Chondrocyte (in vitro differentiated cells): ENCODE measurements at regions not wholly inside any gene's neighbourhood (a gene's known extent, or its start where the extent isn't known, plus 50 kb on each side); places are given as distances from the start of the nearest gene placed in this dataset.

Experiments
- DNase-seq: peaks from one replicate; pipeline ENCODE4 v3.0.0; 2021; ENCODE audit warnings: mixed read lengths, low spot score
- H3K27ac Mint-ChIP-seq: one replicate; pipeline ENCODE4 v1.8.0; 2021; ENCODE audit warnings: mild to moderate bottlenecking, moderate library complexity, mixed read lengths; ENCODE audit not compliant: unreplicated experiment
- H3K27me3 Mint-ChIP-seq: 2 replicates; pipeline ENCODE4 v1.8.0; 2021; ENCODE audit warnings: low read depth, mixed read lengths
- H3K36me3 Mint-ChIP-seq: 2 replicates; pipeline ENCODE4 v1.8.0; 2021; ENCODE audit warnings: low read depth, mixed read lengths
- H3K4me1 Mint-ChIP-seq: 2 replicates; pipeline ENCODE4 v1.8.0; 2021; ENCODE audit warnings: low read depth, mild to moderate bottlenecking, mixed read lengths
- H3K4me3 Mint-ChIP-seq: one replicate; pipeline ENCODE4 v1.8.0; 2021; ENCODE audit warnings: mild to moderate bottlenecking, moderate library complexity, mixed read lengths; ENCODE audit not compliant: unreplicated experiment
- H3K9me3 Mint-ChIP-seq: 2 replicates; pipeline ENCODE4 v1.8.0; 2021; ENCODE audit warnings: low read depth, mixed read lengths
- CTCF ChIP-seq: fragments of 200-600 bp; sonication (generic); IDR thresholded peaks from 2 replicates; pipeline ENCODE4 v1.5.0; 2021; ENCODE audit warnings: antibody characterized with exemption, mild to moderate bottlenecking, moderate library complexity

- Mint-ChIP-seq H3K4me1 (peaks cover 6% of the 10 kb centered on the region), H3K27me3 (peaks cover 13% of the 10 kb centered on the region), H3K36me3 (peaks cover 8% of the 10 kb centered on the region), H3K27ac (no peak overlapping the region), H3K9me3 (peaks cover 15% of the 10 kb centered on the region), H3K4me3 (no peak overlapping the region)
- TF ChIP-seq CTCF = no peak
- DNase-seq = no peak
These were observed 132.1 kb downstream of the DICER1 start for GRCh38 chr14:95025218-95025617.

GRCh38 chr14:95024380-95024779 lies 132.9 kb downstream of the DICER1 start:
- H3K4me1 Mint-ChIP-seq = peaks cover 8% of the 10 kb centered on the region
- no peak overlapping the region for H3K4me3 Mint-ChIP-seq
- peaks cover 10% of the 10 kb centered on the region for H3K9me3 Mint-ChIP-seq
- no peak for TF ChIP-seq CTCF
- no peak overlapping the region for H3K27ac Mint-ChIP-seq
- DNase-seq = no peak
- peaks cover 11% of the 10 kb centered on the region for H3K27me3 Mint-ChIP-seq
- peaks cover 6% of the 10 kb centered on the region for H3K36me3 Mint-ChIP-seq

GRCh38 chr14:95023886-95024285 lies 133.4 kb downstream of the DICER1 start:
- no peak for DNase-seq
- Mint-ChIP-seq H3K9me3 (peaks cover 5% of the 10 kb centered on the region), H3K27ac (no peak overlapping the region), H3K4me1 (peaks cover 12% of the 10 kb centered on the region), H3K27me3 (peaks cover 8% of the 10 kb centered on the region), H3K4me3 (no peak overlapping the region), H3K36me3 (peaks cover 2% of the 10 kb centered on the region)
- TF ChIP-seq CTCF = no peak

- TF ChIP-seq CTCF = no peak
- Mint-ChIP-seq H3K27me3 (peaks cover 4% of the 10 kb centered on the region), H3K4me1 (peaks cover 17% of the 10 kb centered on the region), H3K27ac (no peak overlapping the region), H3K36me3 (peaks cover under 1% of the 10 kb centered on the region), H3K4me3 (no peak overlapping the region), H3K9me3 (peaks cover 7% of the 10 kb centered on the region)
- DNase-seq = no peak
These were observed 134.2 kb downstream of the DICER1 start for GRCh38 chr14:95023115-95023514.

GRCh38 chr14:95021588-95021987 lies 135.7 kb downstream of the DICER1 start:
- no peak for TF ChIP-seq CTCF
- no peak for DNase-seq
- H3K27me3 Mint-ChIP-seq = no peaks in the 10 kb centered on the region
- H3K9me3 Mint-ChIP-seq = peaks cover 7% of the 10 kb centered on the region
- no peaks in the 10 kb centered on the region for H3K36me3 Mint-ChIP-seq
- H3K27ac Mint-ChIP-seq = no peak overlapping the region
- peaks cover 17% of the 10 kb centered on the region for H3K4me1 Mint-ChIP-seq
- H3K4me3 Mint-ChIP-seq = no peak overlapping the region
